Ascending aorta (tissue), 2 donors: ENCODE measurements at regions not wholly inside any gene's neighbourhood (a gene's known extent, or its start where the extent isn't known, plus 50 kb on each side); places are given as distances from the start of the nearest gene placed in this dataset.
"Not testable (repeated sequence)": the region's sequence is repeated elsewhere in the genome, so short reads cannot be mapped to it uniquely, and the experiment has no call there.

Experiments
- DNase-seq, 2 donors: peaks; one replicate each; pipeline ENCODE4 v3.0.0-alpha.2; 2019; ENCODE audit warnings: low spot score in 2 of 2
- H3K27ac ChIP-seq, 2 donors: fragments of 200-600 bp; sonication (generic); one replicate each; pipeline ENCODE4 v1.5.1; 2016 to 2017; ENCODE audit warnings: mild to moderate bottlenecking in 1 of 2
- H3K27me3 ChIP-seq: fragments of 200-600 bp; sonication (generic); one replicate; pipeline ENCODE4 v1.5.1; 2017
- H3K36me3 ChIP-seq, 2 donors: fragments of 200-600 bp; sonication (generic); one replicate each; pipeline ENCODE4 v1.5.1; 2016
- H3K4me1 ChIP-seq, 2 donors: fragments of 200-600 bp; sonication (generic); one replicate each; pipeline ENCODE4 v1.5.1; 2016 to 2017; ENCODE audit warnings: mild to moderate bottlenecking in 1 of 2
- H3K4me3 ChIP-seq, 2 donors: fragments of 200-600 bp; sonication (generic); one replicate each; pipeline ENCODE4 v1.5.1; 2016 to 2017; ENCODE audit warnings: mild to moderate bottlenecking in 1 of 2
- H3K9me3 ChIP-seq, 2 donors: fragments of 200-600 bp; sonication (generic); one replicate each; pipeline ENCODE4 v1.5.1; 2016
- CTCF ChIP-seq, 3 experiments: fragments of 200-600 bp in 2 of 3; fragments of 450-650 bp in 1 of 3; sonication (generic) in 2 of 3; IDR thresholded peaks; one replicate each; pipeline ENCODE4 v1.5.1; 2016 to 2019; ENCODE audit warnings: antibody characterized with exemption in 3 of 3, mild to moderate bottlenecking in 1 of 3, moderate library complexity in 1 of 3
- intact Hi-C: fragments of 100-400 bp; cut with DNase I; formaldehyde crosslinking; loops from one replicate; pipeline ENCODE4 v1.15.1; 2023

- Histone ChIP-seq H3K4me3 (no peak overlapping the region), H3K4me1 (no peaks in the 10 kb centered on the region), H3K9me3 (no peaks in the 10 kb centered on the region), H3K27me3 (no peaks in the 10 kb centered on the region), H3K36me3 (no peaks in the 10 kb centered on the region), H3K27ac (no peak overlapping the region)
- TF ChIP-seq CTCF (IDR thresholded peaks at IDR 0.05): no peak
- intact Hi-C loops: no loop called here
- DNase-seq: no peak
These were observed 336.8 kb downstream of the RFPL4B start for GRCh38 chr6:112683926-112684325.

DNA sequence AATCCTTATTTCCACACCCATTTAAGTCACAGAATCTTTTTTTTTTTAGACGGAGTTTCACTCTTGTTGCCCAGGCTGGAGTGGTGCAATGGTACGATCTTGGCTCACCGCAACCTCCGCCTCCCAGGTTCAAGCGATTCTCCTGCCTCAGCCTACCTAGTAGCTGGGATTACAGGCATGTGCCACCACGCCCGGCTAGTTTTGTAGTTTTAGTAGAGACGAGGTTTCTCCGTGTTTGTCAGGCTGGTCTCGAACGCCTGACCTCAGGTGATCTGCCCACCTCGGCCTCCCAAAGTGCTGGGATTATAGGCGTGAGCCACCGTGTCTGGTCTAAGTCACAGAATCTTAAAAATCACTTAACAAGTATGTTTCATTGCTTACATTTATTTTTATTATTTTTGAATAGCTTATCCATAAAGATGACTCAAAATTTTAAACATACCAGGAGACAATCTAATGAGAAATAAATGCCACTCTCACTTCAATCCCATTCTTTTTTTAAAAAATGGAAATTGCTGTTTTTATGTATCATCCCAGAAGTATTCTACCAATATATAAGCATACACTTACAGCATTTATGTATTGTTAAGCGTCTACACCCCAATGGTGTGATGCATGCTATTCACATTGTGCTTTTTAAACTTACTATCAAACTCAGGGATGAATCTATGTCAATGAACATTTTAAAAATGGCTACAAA lies 338.5 kb downstream of the RFPL4B start:
- H3K27ac ChIP-seq, DNase-seq, H3K27me3 ChIP-seq, H3K9me3 ChIP-seq, intact Hi-C loops, H3K4me1 ChIP-seq, H3K36me3 ChIP-seq, H3K4me3 ChIP-seq: not testable (repeated sequence)

GRCh38 chr6:112688487-112689165 lies 341.5 kb downstream of the RFPL4B start:
- H3K9me3 ChIP-seq, H3K4me3 ChIP-seq, DNase-seq, H3K27ac ChIP-seq, H3K27me3 ChIP-seq, intact Hi-C loops, H3K4me1 ChIP-seq, H3K36me3 ChIP-seq: not testable (repeated sequence)

DNA sequence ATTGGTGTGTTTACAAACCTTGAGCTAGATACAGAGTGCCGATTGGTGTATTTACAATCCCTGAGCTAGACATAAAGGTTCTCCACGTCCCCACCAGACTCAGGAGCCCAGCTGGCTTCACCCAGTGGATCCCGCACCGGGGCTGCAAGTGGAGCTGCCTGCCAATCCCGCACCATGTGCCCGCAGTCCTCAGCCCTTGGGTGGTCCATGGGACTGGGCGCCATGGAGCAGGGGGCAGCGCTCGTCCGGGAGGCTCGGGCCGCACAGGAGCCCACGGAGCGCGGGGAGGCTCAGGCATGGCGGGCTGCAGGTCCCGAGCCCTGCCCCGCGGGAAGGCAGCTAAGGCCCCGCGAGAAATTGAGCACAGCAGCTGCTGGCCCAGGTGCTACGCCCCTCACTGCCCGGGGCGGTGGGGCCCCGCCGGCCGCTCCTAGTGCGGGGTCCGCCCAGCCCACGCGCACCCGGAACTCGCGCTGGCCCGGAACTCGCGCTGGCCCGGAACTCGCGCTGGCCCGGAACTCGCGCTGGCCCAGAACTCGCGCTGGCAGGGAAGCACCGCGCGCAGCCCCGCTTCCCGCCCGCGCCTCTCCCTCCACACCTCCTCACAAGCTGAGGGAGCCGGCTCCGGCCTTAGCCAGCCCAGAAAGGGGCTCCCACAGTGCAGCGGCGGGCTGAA lies 342.2 kb downstream of the RFPL4B start:
- intact Hi-C loops, H3K27ac ChIP-seq, H3K4me3 ChIP-seq, H3K9me3 ChIP-seq, H3K36me3 ChIP-seq, DNase-seq, H3K27me3 ChIP-seq, H3K4me1 ChIP-seq: not testable (repeated sequence)

GRCh38 chr6:112690497-112691202 lies 343.5 kb downstream of the RFPL4B start:
- no peak for DNase-seq
- intact Hi-C loops: no loop called here
- no peak for TF ChIP-seq CTCF (IDR thresholded peaks at IDR 0.05)

GRCh38 chr6:112691289-112691688 lies 344.2 kb downstream of the RFPL4B start:
- no peaks in the 10 kb centered on the region for H3K4me1 ChIP-seq
- DNase-seq: no peak
- no peaks in the 10 kb centered on the region for H3K27me3 ChIP-seq
- H3K27ac ChIP-seq: no peak overlapping the region
- H3K36me3 ChIP-seq: no peaks in the 10 kb centered on the region
- H3K9me3 ChIP-seq: no peaks in the 10 kb centered on the region
- no peak overlapping the region for H3K4me3 ChIP-seq
- no peak for TF ChIP-seq CTCF (IDR thresholded peaks at IDR 0.05)
- intact Hi-C loops: no loop called here

More at GRCh38 chr6:112690497-112691202, 343.5 kb downstream of the RFPL4B start:
- Histone ChIP-seq H3K9me3 (no peaks in the 10 kb centered on the region), H3K27me3 (no peaks in the 10 kb centered on the region), H3K27ac (no peak overlapping the region), H3K4me3 (no peak overlapping the region), H3K4me1 (no peaks in the 10 kb centered on the region), H3K36me3 (no peaks in the 10 kb centered on the region)

DNA sequence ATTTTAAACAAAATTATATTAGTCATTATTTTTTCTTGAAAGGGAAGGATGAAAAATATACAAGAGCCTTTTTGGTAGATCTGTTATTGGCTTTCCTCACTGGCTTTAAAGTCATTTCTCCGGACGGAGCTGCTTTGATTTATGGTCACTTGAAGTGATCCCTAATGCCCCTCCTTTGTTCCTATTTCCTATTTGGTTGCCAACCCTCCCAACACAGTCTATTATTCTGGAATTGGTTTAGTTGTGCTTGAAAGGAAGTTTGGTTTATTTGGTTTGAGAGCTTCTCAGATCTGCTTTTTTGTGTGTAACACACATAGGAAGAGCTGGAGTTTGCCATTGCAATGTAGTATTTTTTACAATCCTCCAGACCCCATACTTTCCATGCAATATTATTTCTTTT lies 347.9 kb downstream of the RFPL4B start:
- H3K9me3 ChIP-seq: no peaks in the 10 kb centered on the region
- DNase-seq: no peak
- intact Hi-C loops: no loop called here

More for the DNA sequence above, 347.9 kb downstream of the RFPL4B start:
- TF ChIP-seq CTCF (IDR thresholded peaks at IDR 0.05): no peak
- no peak overlapping the region for H3K27ac ChIP-seq
- H3K27me3 ChIP-seq: no peaks in the 10 kb centered on the region
- H3K36me3 ChIP-seq: no peaks in the 10 kb centered on the region
- H3K4me1 ChIP-seq: no peaks in the 10 kb centered on the region
- no peak overlapping the region for H3K4me3 ChIP-seq
